ENCODE measurements at regions not wholly inside any gene's neighbourhood (a gene's known extent, or its start where the extent isn't known, plus 50 kb on each side); places are given as distances from the start of the nearest gene placed in this dataset.

- TF ChIP-seq CTCF (conservative IDR thresholded peaks at IDR 0.05) (no peak), ZFX (IDR thresholded peaks at IDR 0.05) (no peak)
These were observed 278.2 kb upstream of the ID4 start for GRCh38 chr6:19558934-19559333.
